Prostate gland (tissue), 2 donors: ENCODE measurements at regions not wholly inside any gene's neighbourhood (a gene's known extent, or its start where the extent isn't known, plus 50 kb on each side); places are given as distances from the start of the nearest gene placed in this dataset.

Experiments
- POLR2A ChIP-seq: fragments of 450-650 bp; IDR thresholded peaks from one replicate; pipeline ENCODE4 v1.6.1; 2016; ENCODE audit warnings: antibody characterized with exemption, mild to moderate bottlenecking
- POLR2AphosphoS5 ChIP-seq: sonication (generic); formaldehyde crosslinking; IDR thresholded peaks from one replicate; pipeline ENCODE4 v1.6.1; 2017; ENCODE audit warnings: antibody characterized with exemption
- TF ChIP-seq, protein P1 (sequence below), 4 experiments: fragments of 200-600 bp in 2 of 4; fragments of 450-650 bp in 2 of 4; sonication (generic) in 2 of 4; IDR thresholded peaks; 1 replicate in 3 of 4; 2 replicates in 1 of 4; pipeline ENCODE4 v1.5.1; 2016 to 2019; ENCODE audit warnings: antibody characterized with exemption in 4 of 4, mild to moderate bottlenecking in 2 of 4, moderate library complexity in 2 of 4

DNA sequence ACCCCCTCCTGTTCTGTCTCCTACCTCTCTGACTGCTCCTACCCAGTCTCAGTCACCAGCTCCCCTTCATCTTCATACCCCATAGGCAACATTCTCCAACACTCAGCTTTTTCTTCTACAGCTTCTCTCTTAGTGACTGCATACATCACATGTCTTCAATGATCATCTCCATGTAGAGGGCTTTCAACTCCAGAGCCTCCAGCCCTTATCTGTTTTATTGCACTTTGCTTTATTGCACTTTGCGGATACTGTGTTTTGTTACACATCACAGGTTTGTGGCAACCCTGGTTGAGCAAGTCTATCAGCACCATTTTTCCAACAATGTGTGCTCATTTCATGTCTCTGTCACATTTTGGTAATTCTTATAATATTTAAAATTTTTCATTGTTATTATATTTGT is 230.7 kb downstream of the DEPDC1B start:
- TF ChIP-seq POLR2AphosphoS5: no peak
- no peak for TF ChIP-seq POLR2A
- TF ChIP-seq, protein P1, sequence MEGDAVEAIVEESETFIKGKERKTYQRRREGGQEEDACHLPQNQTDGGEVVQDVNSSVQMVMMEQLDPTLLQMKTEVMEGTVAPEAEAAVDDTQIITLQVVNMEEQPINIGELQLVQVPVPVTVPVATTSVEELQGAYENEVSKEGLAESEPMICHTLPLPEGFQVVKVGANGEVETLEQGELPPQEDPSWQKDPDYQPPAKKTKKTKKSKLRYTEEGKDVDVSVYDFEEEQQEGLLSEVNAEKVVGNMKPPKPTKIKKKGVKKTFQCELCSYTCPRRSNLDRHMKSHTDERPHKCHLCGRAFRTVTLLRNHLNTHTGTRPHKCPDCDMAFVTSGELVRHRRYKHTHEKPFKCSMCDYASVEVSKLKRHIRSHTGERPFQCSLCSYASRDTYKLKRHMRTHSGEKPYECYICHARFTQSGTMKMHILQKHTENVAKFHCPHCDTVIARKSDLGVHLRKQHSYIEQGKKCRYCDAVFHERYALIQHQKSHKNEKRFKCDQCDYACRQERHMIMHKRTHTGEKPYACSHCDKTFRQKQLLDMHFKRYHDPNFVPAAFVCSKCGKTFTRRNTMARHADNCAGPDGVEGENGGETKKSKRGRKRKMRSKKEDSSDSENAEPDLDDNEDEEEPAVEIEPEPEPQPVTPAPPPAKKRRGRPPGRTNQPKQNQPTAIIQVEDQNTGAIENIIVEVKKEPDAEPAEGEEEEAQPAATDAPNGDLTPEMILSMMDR (IDR thresholded peaks at IDR 0.05): no peak
